ENCODE measurements at regions not wholly inside any gene's neighbourhood (a gene's known extent, or its start where the extent isn't known, plus 50 kb on each side); places are given as distances from the start of the nearest gene placed in this dataset.

DNA sequence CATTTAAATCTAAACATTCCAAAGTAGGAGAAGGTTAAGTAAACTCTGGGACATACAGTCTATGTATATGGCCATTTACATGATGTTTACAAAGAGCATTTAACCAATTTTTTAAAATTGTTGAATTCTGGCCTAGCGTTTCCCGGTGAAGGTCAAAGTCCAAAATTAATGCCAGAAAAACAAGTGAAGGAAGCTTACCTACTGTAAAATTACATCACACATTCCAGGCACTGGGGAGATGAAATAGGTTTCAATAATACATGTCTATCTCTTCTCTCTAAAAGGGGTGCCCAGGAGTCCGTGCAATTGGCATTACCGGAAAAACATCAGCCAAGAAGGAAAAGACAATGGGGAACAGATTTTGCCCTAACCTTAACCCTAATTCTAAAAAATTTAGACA, 358.8 kb downstream of the VPS13C start:
- intact Hi-C loops (cut with DNase I) = no loop called here
- Histone ChIP-seq H3K9me3 (ENCODE audit: control insufficient read depth, low read length) (no peaks in the 10 kb centered on the region), H3K36me3 (ENCODE audit: control insufficient read depth in 1 of 2, insufficient read depth in 2 of 2, low read length in 1 of 2) (no peaks in the 10 kb centered on the region), H3K4me3 (ENCODE audit: low read length in 2 of 2) (no peak overlapping the region), H3K27ac (ENCODE audit: low read depth in 1 of 2, low read length in 2 of 2) (no peak overlapping the region), H3K4me1 (ENCODE audit: control insufficient read depth in 1 of 2, insufficient read depth in 2 of 2, low read length in 2 of 2) (no peaks in the 10 kb centered on the region), H3K27me3 (ENCODE audit: control insufficient read depth in 1 of 2, insufficient read depth in 2 of 2, low read length in 1 of 2) (no peaks in the 10 kb centered on the region)
- ATAC-seq (ENCODE audit: low FRiP score) = no peak
- no peak for DNase-seq
- 91 to 92% methylated on average over 4 of the region's 4 CpGs for WGBS, 2 donors

DNA sequence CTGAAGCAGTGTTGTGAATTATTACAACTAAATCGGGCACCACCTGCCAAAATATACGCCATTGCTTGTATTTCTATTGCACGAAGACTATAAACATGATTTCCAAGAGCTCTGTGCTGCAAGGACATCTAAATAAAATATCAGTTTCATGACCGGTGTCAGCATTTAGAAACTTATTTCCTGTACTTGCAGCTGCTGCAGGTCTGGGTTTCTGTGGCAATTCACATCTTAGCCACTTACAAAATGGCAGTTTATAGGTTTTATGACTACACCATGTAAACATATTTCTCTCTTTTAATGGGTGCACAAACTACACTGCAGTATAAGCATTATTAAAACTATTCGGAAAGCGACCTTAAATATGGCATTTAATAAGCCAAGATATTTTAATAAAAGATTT, 359.4 kb downstream of the VPS13C start:
- DNase-seq (no peak), ATAC-seq (ENCODE audit: low FRiP score) (no peak)
- intact Hi-C loops (cut with DNase I) = no loop called here
- H3K4me1 ChIP-seq (ENCODE audit: control insufficient read depth in 1 of 2, insufficient read depth in 2 of 2, low read length in 2 of 2) = no peaks in the 10 kb centered on the region
- no peaks in the 10 kb centered on the region for H3K36me3 ChIP-seq (ENCODE audit: control insufficient read depth in 1 of 2, insufficient read depth in 2 of 2, low read length in 1 of 2)
- no peaks in the 10 kb centered on the region for H3K9me3 ChIP-seq (ENCODE audit: control insufficient read depth, low read length)
- H3K4me3 ChIP-seq (ENCODE audit: low read length in 2 of 2) = no peak overlapping the region
- H3K27ac ChIP-seq (ENCODE audit: low read depth in 1 of 2, low read length in 2 of 2) = no peak overlapping the region
- H3K27me3 ChIP-seq (ENCODE audit: control insufficient read depth in 1 of 2, insufficient read depth in 2 of 2, low read length in 1 of 2) = no peaks in the 10 kb centered on the region
- WGBS, 2 donors = 71 to 76% methylated on average over 6 of the region's 6 CpGs

DNA sequence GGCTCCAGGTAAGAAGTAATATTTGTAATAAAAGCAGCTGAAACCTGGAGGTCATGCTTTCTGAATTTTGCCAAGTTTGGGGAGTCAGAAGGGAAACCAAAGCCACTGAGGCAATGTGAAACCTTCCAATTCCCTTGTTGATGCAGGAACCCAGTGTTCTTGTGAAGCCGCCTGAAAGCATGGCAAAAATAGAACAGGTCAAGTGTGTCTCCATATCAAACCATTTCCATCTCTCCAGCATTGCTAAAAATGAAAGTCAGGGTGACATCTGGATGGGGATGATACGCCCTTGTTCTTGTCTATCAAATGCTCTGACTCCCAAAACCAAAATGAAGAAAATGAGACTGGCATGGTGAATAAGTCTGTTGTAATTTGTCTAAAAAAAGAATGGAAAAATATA, 362.5 kb downstream of the VPS13C start:
- DNase-seq (no peak), ATAC-seq (ENCODE audit: low FRiP score) (no peak)
- H3K9me3 ChIP-seq (ENCODE audit: control insufficient read depth, low read length) = no peaks in the 10 kb centered on the region
- H3K27me3 ChIP-seq (ENCODE audit: control insufficient read depth in 1 of 2, insufficient read depth in 2 of 2, low read length in 1 of 2) = no peaks in the 10 kb centered on the region
- no peak overlapping the region for H3K4me3 ChIP-seq (ENCODE audit: low read length in 2 of 2)
- no peak overlapping the region for H3K27ac ChIP-seq (ENCODE audit: low read depth in 1 of 2, low read length in 2 of 2)
- H3K4me1 ChIP-seq (ENCODE audit: control insufficient read depth in 1 of 2, insufficient read depth in 2 of 2, low read length in 2 of 2) = no peaks in the 10 kb centered on the region
- WGBS, 2 donors = 74 to 75% methylated on average over 2 of the region's 2 CpGs
- H3K36me3 ChIP-seq (ENCODE audit: control insufficient read depth in 1 of 2, insufficient read depth in 2 of 2, low read length in 1 of 2) = no peaks in the 10 kb centered on the region
- intact Hi-C loops (cut with DNase I) = no loop called here

DNA sequence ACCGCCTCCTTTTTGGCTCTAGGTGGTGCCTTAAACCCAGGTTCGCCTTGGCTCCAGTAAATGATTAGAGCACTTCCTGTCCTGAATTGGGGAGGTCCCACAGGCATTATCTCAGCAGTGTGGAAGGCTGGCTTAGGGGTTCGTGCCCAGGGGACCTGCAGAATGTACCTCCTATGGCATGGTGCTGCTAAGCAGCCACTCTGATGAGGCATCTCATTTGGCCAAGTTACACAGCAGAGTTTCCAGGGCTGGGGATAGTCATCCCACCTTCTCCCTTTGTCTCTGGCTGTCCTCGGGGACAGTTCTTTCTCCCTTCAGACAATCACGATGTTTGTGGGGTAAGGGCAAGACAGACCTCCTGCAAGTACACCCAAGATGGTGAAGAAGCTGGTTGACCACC, 371.2 kb downstream of the VPS13C start:
- Histone ChIP-seq H3K9me3 (ENCODE audit: control insufficient read depth, low read length) (peaks cover 2% of the 10 kb centered on the region), H3K4me3 (ENCODE audit: low read length in 2 of 2) (no peak overlapping the region), H3K27me3 (ENCODE audit: control insufficient read depth in 1 of 2, insufficient read depth in 2 of 2, low read length in 1 of 2) (no peaks in the 10 kb centered on the region), H3K27ac (ENCODE audit: low read depth in 1 of 2, low read length in 2 of 2) (no peak overlapping the region), H3K36me3 (ENCODE audit: control insufficient read depth in 1 of 2, insufficient read depth in 2 of 2, low read length in 1 of 2) (no peaks in the 10 kb centered on the region), H3K4me1 (ENCODE audit: control insufficient read depth in 1 of 2, insufficient read depth in 2 of 2, low read length in 2 of 2) (no peaks in the 10 kb centered on the region)
- intact Hi-C loops (cut with DNase I) = no loop called here
- 87 to 88% methylated on average over 5 of the region's 5 CpGs for WGBS, 2 donors
- DNase-seq = no peak
- ATAC-seq (ENCODE audit: low FRiP score) = no peak

DNA sequence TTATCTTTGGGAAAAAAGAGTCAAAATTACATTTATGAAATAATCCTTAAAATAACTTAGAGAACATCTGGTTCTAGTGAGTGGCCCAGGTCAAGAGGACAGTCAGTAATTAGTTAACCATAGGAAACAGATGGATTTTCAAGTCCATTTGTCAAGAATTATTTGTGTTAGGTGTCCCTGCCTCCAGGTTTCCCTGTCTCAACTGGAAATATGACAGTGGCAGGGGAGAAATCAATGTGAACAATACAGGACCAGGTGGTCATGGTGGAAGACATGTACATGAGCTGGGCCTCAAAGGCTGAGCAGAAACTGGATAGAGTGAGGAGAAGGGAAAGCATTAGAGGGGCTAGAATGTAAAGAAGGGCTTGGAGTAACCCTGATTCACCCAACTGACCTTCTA, 372.6 kb downstream of the VPS13C start:
- Histone ChIP-seq H3K27ac (ENCODE audit: low read depth in 1 of 2, low read length in 2 of 2) (no peak overlapping the region), H3K36me3 (ENCODE audit: control insufficient read depth in 1 of 2, insufficient read depth in 2 of 2, low read length in 1 of 2) (no peaks in the 10 kb centered on the region), H3K27me3 (ENCODE audit: control insufficient read depth in 1 of 2, insufficient read depth in 2 of 2, low read length in 1 of 2) (no peaks in the 10 kb centered on the region), H3K4me3 (ENCODE audit: low read length in 2 of 2) (no peak overlapping the region), H3K9me3 (ENCODE audit: control insufficient read depth, low read length) (peaks cover 2% of the 10 kb centered on the region), H3K4me1 (ENCODE audit: control insufficient read depth in 1 of 2, insufficient read depth in 2 of 2, low read length in 2 of 2) (no peaks in the 10 kb centered on the region)
- ATAC-seq (ENCODE audit: low FRiP score) = no peak
- DNase-seq = no peak
- intact Hi-C loops (cut with DNase I) = no loop called here

DNA sequence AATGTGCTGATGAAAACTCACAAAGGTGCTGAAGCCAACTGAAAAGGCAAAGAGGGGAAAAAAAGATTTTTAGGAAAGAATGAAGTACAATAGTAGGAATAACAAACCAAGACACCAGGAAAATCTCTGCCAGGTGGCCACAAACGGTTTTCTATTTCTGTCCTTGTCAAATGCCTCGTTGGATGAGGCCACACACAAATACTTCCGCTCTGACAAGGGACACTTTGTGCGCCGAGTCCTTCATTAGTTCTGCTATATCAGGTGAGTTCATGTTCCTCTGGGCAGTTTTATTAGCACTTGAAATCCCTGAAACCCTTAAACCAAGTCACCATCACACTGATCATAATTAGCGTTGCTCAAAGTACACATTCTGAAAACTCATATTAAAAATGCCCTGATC, 373.1 kb downstream of the VPS13C start:
- Histone ChIP-seq H3K36me3 (ENCODE audit: control insufficient read depth in 1 of 2, insufficient read depth in 2 of 2, low read length in 1 of 2) (no peaks in the 10 kb centered on the region), H3K4me1 (ENCODE audit: control insufficient read depth in 1 of 2, insufficient read depth in 2 of 2, low read length in 2 of 2) (no peaks in the 10 kb centered on the region), H3K27me3 (ENCODE audit: control insufficient read depth in 1 of 2, insufficient read depth in 2 of 2, low read length in 1 of 2) (no peaks in the 10 kb centered on the region), H3K27ac (ENCODE audit: low read depth in 1 of 2, low read length in 2 of 2) (no peak overlapping the region), H3K9me3 (ENCODE audit: control insufficient read depth, low read length) (peaks cover 2% of the 10 kb centered on the region), H3K4me3 (ENCODE audit: low read length in 2 of 2) (no peak overlapping the region)
- WGBS, 2 donors = 56 to 60% methylated on average over 6 of the region's 6 CpGs
- ATAC-seq (ENCODE audit: low FRiP score) (no peak), DNase-seq (no peak)
- intact Hi-C loops (cut with DNase I) = no loop called here

DNA sequence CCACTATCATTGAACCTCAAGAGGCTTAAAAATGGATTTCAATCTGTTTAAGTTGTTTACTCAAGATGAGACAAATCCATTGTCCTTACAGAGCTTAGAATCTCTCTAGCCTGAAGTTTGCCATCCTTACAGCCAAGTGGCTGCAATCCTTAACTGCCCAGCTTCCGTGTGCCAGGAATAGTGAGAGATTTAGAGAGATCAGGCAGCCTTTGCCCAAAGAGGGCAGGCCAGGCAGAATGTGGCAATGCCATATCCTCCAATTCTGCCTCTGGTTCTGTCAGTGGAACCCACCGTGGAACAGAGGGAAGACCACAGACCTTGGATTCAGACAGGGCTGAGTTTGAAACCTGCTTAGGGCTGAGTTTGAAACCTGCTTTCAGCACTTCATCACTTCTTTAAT, 374.3 kb downstream of the VPS13C start:
- no peaks in the 10 kb centered on the region for H3K27me3 ChIP-seq (ENCODE audit: control insufficient read depth in 1 of 2, insufficient read depth in 2 of 2, low read length in 1 of 2)
- 81 to 85% methylated on average over 2 of the region's 2 CpGs for WGBS, 2 donors
- no peak overlapping the region for H3K4me3 ChIP-seq (ENCODE audit: low read length in 2 of 2)
- ATAC-seq (ENCODE audit: low FRiP score) (no peak), DNase-seq (no peak)
- intact Hi-C loops (cut with DNase I) = no loop called here
- no peaks in the 10 kb centered on the region for H3K4me1 ChIP-seq (ENCODE audit: control insufficient read depth in 1 of 2, insufficient read depth in 2 of 2, low read length in 2 of 2)
- H3K27ac ChIP-seq (ENCODE audit: low read depth in 1 of 2, low read length in 2 of 2) = no peak overlapping the region
- H3K36me3 ChIP-seq (ENCODE audit: control insufficient read depth in 1 of 2, insufficient read depth in 2 of 2, low read length in 1 of 2) = no peaks in the 10 kb centered on the region
- H3K9me3 ChIP-seq (ENCODE audit: control insufficient read depth, low read length) = peaks cover 2% of the 10 kb centered on the region

DNA sequence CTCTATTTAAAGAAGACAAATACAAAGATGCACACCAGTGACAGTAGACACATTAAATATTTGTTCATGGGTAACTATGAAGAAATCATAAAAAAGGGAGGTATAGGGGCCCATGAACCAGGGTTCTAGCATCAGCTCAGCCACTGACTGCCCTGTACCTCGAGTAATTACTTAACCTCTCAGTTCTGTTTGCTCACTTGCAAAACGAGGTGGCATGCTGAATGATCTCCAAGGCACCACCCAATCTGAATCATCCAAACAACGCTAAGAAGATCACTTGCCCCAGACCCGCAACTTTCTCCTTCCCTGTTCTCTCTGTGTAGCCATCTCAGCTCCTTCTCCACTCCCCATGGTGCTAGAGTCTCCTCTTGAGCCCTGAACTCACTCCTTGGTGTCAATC, 374.7 kb downstream of the VPS13C start:
- Histone ChIP-seq H3K9me3 (ENCODE audit: control insufficient read depth, low read length) (peaks cover 2% of the 10 kb centered on the region), H3K4me1 (ENCODE audit: control insufficient read depth in 1 of 2, insufficient read depth in 2 of 2, low read length in 2 of 2) (no peaks in the 10 kb centered on the region), H3K27ac (ENCODE audit: low read depth in 1 of 2, low read length in 2 of 2) (no peak overlapping the region), H3K4me3 (ENCODE audit: low read length in 2 of 2) (no peak overlapping the region), H3K36me3 (ENCODE audit: control insufficient read depth in 1 of 2, insufficient read depth in 2 of 2, low read length in 1 of 2) (no peaks in the 10 kb centered on the region), H3K27me3 (ENCODE audit: control insufficient read depth in 1 of 2, insufficient read depth in 2 of 2, low read length in 1 of 2) (no peaks in the 10 kb centered on the region)
- 56 to 64% methylated on average over 4 of the region's 4 CpGs for WGBS, 2 donors
- intact Hi-C loops (cut with DNase I) = no loop called here
- DNase-seq (no peak), ATAC-seq (ENCODE audit: low FRiP score) (no peak)

DNA sequence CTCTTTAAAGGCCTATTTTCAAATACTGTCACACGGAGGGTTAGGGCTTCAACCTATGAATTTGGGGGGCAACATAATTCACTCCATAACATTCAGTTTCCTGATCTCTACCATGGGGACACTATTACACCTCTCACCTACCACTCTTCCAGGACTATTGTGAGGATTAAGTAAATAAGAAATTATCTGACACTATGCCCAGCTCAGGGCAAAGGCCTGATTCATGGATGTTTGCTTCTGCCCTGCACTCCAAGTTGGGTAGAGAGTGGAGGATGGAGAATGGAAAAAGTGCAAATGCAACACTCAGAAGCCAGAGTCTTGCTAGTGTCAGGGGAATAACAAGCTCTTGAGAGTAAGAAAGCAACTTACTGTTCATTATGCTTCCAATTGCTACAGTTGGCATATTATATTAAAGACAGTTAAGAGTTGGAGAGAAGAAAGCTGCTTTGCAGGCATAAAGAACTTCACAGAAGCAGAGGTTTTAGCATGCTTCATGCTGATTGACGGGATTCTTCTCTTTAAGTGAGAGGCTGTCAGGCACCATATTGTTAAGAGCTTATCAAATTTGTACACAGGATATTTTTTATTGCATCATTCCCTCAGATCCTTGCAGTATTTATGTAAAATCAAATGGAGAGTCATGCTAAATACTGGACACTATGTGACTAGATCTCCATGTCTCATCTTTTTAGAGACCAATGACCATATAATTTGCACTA, 375.3 kb downstream of the VPS13C start:
- Histone ChIP-seq H3K4me1 (ENCODE audit: control insufficient read depth in 1 of 2, insufficient read depth in 2 of 2, low read length in 2 of 2) (no peaks in the 10 kb centered on the region), H3K36me3 (ENCODE audit: control insufficient read depth in 1 of 2, insufficient read depth in 2 of 2, low read length in 1 of 2) (no peaks in the 10 kb centered on the region), H3K9me3 (ENCODE audit: control insufficient read depth, low read length) (peaks cover 2% of the 10 kb centered on the region), H3K4me3 (ENCODE audit: low read length in 2 of 2) (no peak overlapping the region), H3K27ac (ENCODE audit: low read depth in 1 of 2, low read length in 2 of 2) (no peak overlapping the region), H3K27me3 (ENCODE audit: control insufficient read depth in 1 of 2, insufficient read depth in 2 of 2, low read length in 1 of 2) (no peaks in the 10 kb centered on the region)
- no peak for ATAC-seq (ENCODE audit: low FRiP score)
- no peak for DNase-seq
- 77 to 86% methylated on average over 2 of the region's 2 CpGs for WGBS, 2 donors
- intact Hi-C loops (cut with DNase I) = no loop called here

Measured in aorta (tissue), 5 donors.